GM20000 (cell line): ENCODE measurements at regions not wholly inside any gene's neighbourhood (a gene's known extent, or its start where the extent isn't known, plus 50 kb on each side); places are given as distances from the start of the nearest gene placed in this dataset.
"Not testable (repeated sequence)": the region's sequence is repeated elsewhere in the genome, so short reads cannot be mapped to it uniquely, and the experiment has no call there.

Experiments used
- DNase-seq: peaks from one replicate; pipeline ENCODE4 v3.0.0; 2012; ENCODE audit warnings: low spot score
- CTCF ChIP-seq: IDR thresholded peaks from 2 replicates; pipeline ENCODE4 v1.5.1; 2012; ENCODE audit warnings: mild to moderate bottlenecking, control low read depth; ENCODE audit errors: extremely low read depth, missing control alignments

GRCh38 chr13:80157261-80157932, 183.5 kb downstream of the SPRY2 start:
- TF ChIP-seq CTCF = no peak
- no peak for DNase-seq

- DNase-seq = not testable (repeated sequence)
Measured at GRCh38 chr13:80152142-80152541, 188.8 kb downstream of the SPRY2 start.

GRCh38 chr13:80151016-80151415, 189.9 kb downstream of the SPRY2 start:
- no peak for DNase-seq
- TF ChIP-seq CTCF = no peak

- DNase-seq = no peak
- TF ChIP-seq CTCF = no peak
Measured at GRCh38 chr13:80149736-80150135, 191.2 kb downstream of the SPRY2 start.

- DNase-seq = no peak
- no peak for TF ChIP-seq CTCF
Measured at GRCh38 chr13:80145171-80145690, 195.7 kb downstream of the SPRY2 start.

GRCh38 chr13:80144493-80144892, 196.4 kb downstream of the SPRY2 start:
- DNase-seq = no peak
- no peak for TF ChIP-seq CTCF

GRCh38 chr13:80141123-80141849, 199.6 kb downstream of the SPRY2 start:
- DNase-seq = no peak
- no peak for TF ChIP-seq CTCF
